ENCODE measurements at regions not wholly inside any gene's neighbourhood (a gene's known extent, or its start where the extent isn't known, plus 50 kb on each side); places are given as distances from the start of the nearest gene placed in this dataset.

DNA sequence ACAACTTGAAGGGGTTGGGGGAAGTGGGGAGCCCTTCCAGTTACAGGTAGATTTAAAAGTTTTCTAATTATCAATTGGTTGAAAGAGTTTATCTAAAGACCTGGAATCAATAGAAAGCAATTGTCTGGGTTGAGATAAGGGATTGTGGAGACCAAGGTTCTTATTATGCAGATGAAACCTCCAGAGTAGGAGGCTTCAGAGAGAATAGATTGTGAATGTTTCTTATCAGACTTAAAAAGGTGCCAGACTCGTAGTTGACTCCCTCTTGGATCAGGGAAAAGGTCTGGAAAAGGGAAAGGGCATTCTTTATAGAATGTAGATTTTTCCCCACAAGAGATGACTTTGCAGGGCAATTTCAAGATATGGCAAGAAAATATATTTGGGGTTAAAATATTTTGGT is 100.8 kb downstream of the GADD45G start:
- no peaks in the 10 kb centered on the region for H3K4me1 ChIP-seq (ENCODE audit: control insufficient read depth in 1 of 2, insufficient read depth in 2 of 2, low read length in 2 of 2)
- no peak for ATAC-seq
- H3K79me2 ChIP-seq (ENCODE audit: insufficient read depth, low read length): no peaks in the 10 kb centered on the region
- no peaks in the 10 kb centered on the region for H3K9me2 ChIP-seq (ENCODE audit: insufficient read depth)
- H4K20me1 ChIP-seq (ENCODE audit: insufficient read depth): no peaks in the 10 kb centered on the region
- no peak overlapping the region for H3K9ac ChIP-seq (ENCODE audit: low read length)
- no peak overlapping the region for H3K27ac ChIP-seq (ENCODE audit: low read depth, low read length)
- CTCF ChIA-PET: no interaction called here
- intact Hi-C loops (cut with micrococcal nuclease): no loop called here
- TF ChIP-seq, protein P1, sequence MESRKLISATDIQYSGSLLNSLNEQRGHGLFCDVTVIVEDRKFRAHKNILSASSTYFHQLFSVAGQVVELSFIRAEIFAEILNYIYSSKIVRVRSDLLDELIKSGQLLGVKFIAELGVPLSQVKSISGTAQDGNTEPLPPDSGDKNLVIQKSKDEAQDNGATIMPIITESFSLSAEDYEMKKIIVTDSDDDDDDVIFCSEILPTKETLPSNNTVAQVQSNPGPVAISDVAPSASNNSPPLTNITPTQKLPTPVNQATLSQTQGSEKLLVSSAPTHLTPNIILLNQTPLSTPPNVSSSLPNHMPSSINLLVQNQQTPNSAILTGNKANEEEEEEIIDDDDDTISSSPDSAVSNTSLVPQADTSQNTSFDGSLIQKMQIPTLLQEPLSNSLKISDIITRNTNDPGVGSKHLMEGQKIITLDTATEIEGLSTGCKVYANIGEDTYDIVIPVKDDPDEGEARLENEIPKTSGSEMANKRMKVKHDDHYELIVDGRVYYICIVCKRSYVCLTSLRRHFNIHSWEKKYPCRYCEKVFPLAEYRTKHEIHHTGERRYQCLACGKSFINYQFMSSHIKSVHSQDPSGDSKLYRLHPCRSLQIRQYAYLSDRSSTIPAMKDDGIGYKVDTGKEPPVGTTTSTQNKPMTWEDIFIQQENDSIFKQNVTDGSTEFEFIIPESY (IDR thresholded peaks at IDR 0.05; ENCODE audit: extremely low read depth, insufficient replicate concordance, low read length): no peak
- TF ChIP-seq YY1 (IDR thresholded peaks at IDR 0.05; ENCODE audit: extremely low read depth, insufficient replicate concordance, low read depth, low read length) (no peak), ATF3 (IDR thresholded peaks at IDR 0.05) (no peak), SIN3A (IDR thresholded peaks at IDR 0.05; ENCODE audit: low read depth) (no peak), CBX3 (IDR thresholded peaks at IDR 0.05; ENCODE audit: low read depth) (no peak), SP1 (IDR thresholded peaks at IDR 0.05; ENCODE audit: low read depth) (no peak), RAD21 (IDR thresholded peaks at IDR 0.05; ENCODE audit: low read depth) (no peak), ZFX (IDR thresholded peaks at IDR 0.05) (no peak), REST (IDR thresholded peaks at IDR 0.05; ENCODE audit: low read depth) (no peak), FOSL1 (IDR thresholded peaks at IDR 0.05; ENCODE audit: low read depth) (no peak), MAX (IDR thresholded peaks at IDR 0.05) (no peak), EGR1 (IDR thresholded peaks at IDR 0.05; ENCODE audit: low read depth) (no peak), EZH2 (IDR thresholded peaks at IDR 0.05) (no peak), EZH2phosphoT487 (IDR thresholded peaks at IDR 0.05; ENCODE audit: borderline replicate concordance) (no peak), ZNF274 (IDR thresholded peaks at IDR 0.05; ENCODE audit: low read depth, low read length) (no peak), SRF (IDR thresholded peaks at IDR 0.05; ENCODE audit: low read depth) (no peak), JUND (IDR thresholded peaks at IDR 0.05) (no peak), POLR2A (IDR thresholded peaks at IDR 0.05; ENCODE audit: borderline replicate concordance, extremely low read depth, insufficient read depth, insufficient read length) (no peak), TCF7L2 (IDR thresholded peaks at IDR 0.05; ENCODE audit: borderline replicate concordance, extremely low read depth, insufficient read depth, insufficient read length) (no peak)
- TF ChIP-seq, protein P2, sequence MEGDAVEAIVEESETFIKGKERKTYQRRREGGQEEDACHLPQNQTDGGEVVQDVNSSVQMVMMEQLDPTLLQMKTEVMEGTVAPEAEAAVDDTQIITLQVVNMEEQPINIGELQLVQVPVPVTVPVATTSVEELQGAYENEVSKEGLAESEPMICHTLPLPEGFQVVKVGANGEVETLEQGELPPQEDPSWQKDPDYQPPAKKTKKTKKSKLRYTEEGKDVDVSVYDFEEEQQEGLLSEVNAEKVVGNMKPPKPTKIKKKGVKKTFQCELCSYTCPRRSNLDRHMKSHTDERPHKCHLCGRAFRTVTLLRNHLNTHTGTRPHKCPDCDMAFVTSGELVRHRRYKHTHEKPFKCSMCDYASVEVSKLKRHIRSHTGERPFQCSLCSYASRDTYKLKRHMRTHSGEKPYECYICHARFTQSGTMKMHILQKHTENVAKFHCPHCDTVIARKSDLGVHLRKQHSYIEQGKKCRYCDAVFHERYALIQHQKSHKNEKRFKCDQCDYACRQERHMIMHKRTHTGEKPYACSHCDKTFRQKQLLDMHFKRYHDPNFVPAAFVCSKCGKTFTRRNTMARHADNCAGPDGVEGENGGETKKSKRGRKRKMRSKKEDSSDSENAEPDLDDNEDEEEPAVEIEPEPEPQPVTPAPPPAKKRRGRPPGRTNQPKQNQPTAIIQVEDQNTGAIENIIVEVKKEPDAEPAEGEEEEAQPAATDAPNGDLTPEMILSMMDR (IDR thresholded peaks at IDR 0.05 in 2 of 3, conservative IDR thresholded peaks at IDR 0.05 in 1 of 3; ENCODE audit: borderline replicate concordance in 1 of 3, insufficient read depth in 1 of 3, low read depth in 2 of 3, low read length in 2 of 3): no peak
- DNase-seq (ENCODE audit: low read depth, low spot score): no peak
- no TSS peak for BruUV-seq (replicated peaks)
- H3K36me3 ChIP-seq (ENCODE audit: control insufficient read depth in 1 of 2, insufficient read depth in 2 of 2, low read length in 2 of 2): no peaks in the 10 kb centered on the region
- RAD21 ChIA-PET (ENCODE audit: low non-redundant PET in 1 of 2, low total read pairs in 2 of 2, uncharacterized antibody in 2 of 2, unreplicated experiment in 2 of 2): no interaction called here
- H3K4me2 ChIP-seq (ENCODE audit: low read length): no peak overlapping the region
- H2AFZ ChIP-seq (ENCODE audit: low read depth, low read length, poor library complexity, severe bottlenecking): no peak overlapping the region
- H3K27me3 ChIP-seq (ENCODE audit: insufficient read depth, low read length): peaks cover 37% of the 10 kb centered on the region
- POLR2A ChIA-PET: no interaction called here
- H3K4me3 ChIP-seq (replicated peaks in 1 of 2; ENCODE audit: low read depth in 1 of 2, low read length in 2 of 2): no peak overlapping the region
- no peaks in the 10 kb centered on the region for H3K9me3 ChIP-seq (ENCODE audit: control insufficient read depth in 1 of 2, insufficient read depth in 1 of 2, low read depth in 1 of 2, low read length in 2 of 2)
